HG03159 (cell line): ENCODE measurements at regions not wholly inside any gene's neighbourhood (a gene's known extent, or its start where the extent isn't known, plus 50 kb on each side); places are given as distances from the start of the nearest gene placed in this dataset.

Experiments used
- ATAC-seq: cut with Tn5 transposase; IDR thresholded peaks from one replicate; pipeline ENCODE4 v1.9.1; 2021; ENCODE audit warnings: mild to moderate bottlenecking, moderate library complexity; ENCODE audit not compliant: unreplicated experiment

GRCh38 chr2:11988691-11989353, 242.4 kb downstream of the LPIN1 start:
- no peak for ATAC-seq

DNA sequence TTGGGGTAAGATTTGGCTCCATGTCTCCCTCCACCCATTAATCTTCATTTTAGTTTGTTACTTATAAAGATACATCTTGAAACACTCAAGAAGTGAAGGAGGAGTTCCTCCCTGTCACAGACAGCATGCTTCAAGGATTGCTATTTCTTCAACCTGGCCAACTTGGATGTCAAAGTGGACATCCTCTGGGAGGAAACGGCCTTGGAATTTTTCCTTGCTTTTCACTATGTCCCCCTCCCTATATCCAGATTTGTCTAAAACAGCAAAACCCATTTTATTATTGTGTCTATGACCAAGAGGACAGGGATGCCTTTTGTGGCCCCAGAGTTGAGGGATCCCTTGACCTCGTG, 242.9 kb downstream of the LPIN1 start:
- ATAC-seq = no peak

DNA sequence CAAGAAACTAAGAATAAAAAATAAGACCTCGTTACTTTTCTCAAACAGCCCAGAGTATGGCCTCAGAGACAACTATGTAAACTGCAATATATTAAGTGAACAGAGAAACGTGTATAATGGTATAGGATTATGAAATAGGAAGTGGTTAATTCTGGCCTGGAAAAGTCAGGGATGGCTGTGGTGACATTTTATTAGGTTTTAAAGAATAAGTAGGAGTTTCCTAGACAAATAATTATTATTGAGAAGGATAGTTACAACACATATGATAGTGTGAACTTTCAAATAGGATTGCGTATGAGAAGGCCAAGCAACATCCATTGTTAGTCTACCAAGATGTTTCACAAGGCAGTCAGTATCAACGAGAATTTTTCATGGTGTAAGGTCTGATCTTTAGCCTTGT, 244.1 kb downstream of the LPIN1 start:
- ATAC-seq = no peak

GRCh38 chr2:11993749-11994148, 247.3 kb downstream of the LPIN1 start:
- no peak for ATAC-seq

GRCh38 chr2:11995456-11995855, 249.0 kb downstream of the LPIN1 start:
- ATAC-seq = no peak

DNA sequence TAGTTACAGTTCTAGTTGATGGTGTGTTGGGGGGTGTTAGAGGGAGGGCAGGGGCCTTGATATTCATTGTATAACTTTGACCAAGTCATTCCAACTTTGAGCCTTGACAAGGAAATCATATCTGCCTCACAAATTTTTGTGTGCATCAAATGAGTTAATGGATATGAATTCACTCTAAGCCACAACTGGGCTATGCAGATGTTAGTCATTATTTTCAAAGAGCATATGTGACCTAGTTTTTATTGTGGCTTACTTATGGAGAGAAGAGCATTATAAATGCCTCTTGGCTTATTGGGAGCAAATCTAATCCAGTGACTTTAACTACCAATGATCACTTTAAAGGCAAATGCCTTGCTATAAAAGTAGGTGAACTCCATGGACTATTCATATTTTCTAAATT, 250.2 kb downstream of the LPIN1 start:
- ATAC-seq = no peak

GRCh38 chr2:11997142-11997541, 250.7 kb downstream of the LPIN1 start:
- ATAC-seq = no peak

GRCh38 chr2:11998218-11998617, 251.8 kb downstream of the LPIN1 start:
- ATAC-seq = no peak

GRCh38 chr2:11998626-11999378, 252.4 kb downstream of the LPIN1 start:
- ATAC-seq = peak; percentile 50

DNA sequence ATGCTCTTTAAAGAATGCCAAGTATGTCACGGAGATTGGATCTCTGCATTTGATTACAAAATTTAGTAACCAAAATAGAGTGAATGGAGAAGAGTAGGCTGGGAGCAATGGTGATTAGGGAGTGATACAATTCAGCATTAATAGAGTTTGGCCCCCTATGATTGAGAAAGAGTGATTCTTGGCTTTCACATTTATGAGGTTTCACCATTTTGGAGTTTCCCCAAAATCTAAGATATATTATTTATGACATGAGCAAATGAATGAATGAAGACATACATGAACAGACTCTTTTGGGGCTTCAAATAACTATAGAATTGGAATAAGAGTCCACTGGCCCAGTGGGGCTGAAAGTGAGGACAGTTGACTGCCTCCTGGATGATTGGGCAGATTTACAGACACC, 255.2 kb downstream of the LPIN1 start:
- no peak for ATAC-seq

DNA sequence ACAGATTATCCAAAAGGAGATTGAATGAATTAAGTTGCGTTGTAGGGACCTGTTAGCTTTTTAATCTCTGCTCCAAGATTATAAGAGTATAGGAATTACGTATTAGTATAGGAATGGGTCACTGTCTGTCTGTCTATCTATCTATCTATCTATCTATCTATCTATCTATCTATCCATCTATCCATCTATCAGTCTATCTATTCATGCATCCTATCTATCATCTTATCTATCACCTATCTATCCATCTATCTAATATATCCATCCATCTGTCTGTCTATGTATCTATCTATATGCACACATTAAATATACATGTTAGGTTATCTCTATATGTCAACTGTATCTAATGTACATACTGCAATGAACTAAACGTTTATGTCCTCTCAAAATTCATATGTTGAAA, 255.8 kb downstream of the LPIN1 start:
- ATAC-seq = no peak

DNA sequence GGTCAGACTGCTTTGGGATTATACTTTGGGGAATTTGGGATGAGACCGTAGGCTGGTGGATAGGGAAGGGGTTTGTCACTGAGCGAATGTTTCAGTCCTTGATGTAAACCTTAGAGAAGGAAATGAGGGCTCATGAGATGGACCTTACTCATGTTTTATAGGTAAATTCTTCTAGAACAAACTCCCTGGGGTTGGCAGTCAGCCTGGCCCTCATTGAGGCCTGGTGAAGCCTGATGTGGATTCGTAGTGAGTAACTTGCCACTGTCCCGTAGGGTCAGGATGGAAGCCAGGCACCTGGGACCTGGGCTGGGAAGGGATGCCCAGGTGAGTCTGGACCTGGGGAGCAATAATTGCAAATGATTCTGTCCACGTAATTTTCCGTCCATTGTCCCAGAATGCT, 258.3 kb downstream of the LPIN1 start:
- no peak for ATAC-seq

DNA sequence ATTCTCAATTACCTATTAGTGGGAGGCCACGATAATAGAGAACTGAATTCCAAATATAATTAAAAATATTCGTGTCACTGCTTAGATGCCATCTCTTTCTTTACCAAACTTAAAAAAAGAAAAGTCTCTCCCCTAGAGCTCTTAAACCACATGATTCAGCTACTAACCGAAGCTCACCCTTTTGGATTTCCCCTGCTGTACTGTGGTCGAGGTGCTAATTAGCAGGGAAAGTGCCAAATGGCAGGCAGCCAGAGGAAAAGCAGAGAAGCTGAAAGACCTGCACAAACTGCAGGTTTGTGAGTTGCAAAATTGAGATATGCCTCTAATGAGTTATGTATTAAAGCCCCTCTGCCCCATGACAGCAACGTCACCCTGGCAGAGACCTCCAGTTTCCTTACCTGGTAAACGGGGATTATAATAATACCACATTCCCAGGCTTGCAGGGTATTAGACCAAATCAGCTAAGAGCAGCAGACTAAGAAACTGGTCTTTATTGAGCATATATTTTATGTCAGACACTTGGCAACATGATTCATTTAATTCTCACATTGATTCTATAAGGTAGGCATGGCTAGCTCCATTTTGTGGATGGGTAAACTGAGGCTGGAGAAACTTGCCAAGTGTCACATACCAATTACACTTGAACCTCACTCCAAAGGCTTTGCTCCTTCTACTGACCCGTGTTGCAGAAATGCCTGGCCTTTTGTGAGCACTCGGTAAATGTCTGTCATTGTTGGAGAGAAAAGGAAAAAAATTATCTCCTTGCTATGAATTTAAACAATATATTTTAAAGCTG, 259.7 kb downstream of the LPIN1 start:
- peak; percentile 68 for ATAC-seq

- ATAC-seq = no peak
These were observed 260.4 kb downstream of the LPIN1 start for GRCh38 chr2:12006850-12007249.

GRCh38 chr2:12007282-12007681, 260.9 kb downstream of the LPIN1 start:
- no peak for ATAC-seq

DNA sequence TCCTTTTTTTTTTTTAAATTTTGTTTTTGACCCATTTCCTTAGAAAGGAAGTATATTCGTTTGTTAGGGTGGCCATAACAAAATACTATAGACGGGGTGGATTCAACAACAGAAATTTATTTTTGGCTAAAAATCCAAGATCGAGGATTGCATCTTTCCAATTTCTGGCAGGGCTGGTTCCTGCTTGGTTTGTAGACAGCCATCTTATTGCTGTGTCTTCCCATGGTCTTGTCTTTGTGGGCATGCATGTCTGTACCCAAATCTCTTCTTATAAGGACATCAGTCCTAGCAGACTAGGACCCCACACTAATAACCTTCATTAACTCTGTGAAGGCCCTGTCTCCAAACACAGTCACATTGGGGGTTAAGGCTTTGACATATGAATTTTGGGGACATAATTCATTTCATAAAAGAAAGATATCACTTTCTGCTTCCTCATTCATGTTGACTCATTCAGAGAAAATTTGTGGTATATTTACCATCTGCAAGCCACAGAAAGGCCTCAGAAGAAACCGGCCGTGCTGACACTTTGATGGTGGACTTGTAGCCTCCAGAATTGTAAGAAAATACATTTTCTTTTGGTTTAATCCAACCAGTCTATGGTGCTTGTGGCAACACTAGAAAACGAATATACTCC, 262.1 kb downstream of the LPIN1 start:
- ATAC-seq = peak; percentile 82

- ATAC-seq = no peak
These were observed 263.0 kb downstream of the LPIN1 start for GRCh38 chr2:12009323-12009905.

DNA sequence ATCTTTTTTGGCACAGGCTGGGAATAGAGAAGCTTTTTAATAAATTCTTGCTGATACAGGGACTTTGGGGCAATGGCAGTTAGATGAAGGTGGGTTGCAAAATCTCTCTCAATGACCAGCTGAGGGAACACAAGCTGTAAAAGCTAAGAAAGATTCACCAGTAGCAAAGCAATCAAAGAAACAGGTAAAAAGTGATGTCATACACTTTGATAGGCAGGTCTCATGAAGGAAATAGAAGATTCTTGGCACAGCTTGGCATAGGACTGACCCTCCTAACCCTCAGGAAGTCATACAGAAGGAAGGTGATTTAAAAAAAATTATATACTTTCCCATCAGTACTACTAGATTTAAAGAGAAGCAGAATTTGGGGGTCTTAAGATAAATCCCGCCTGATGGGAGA, 263.6 kb downstream of the LPIN1 start:
- no peak for ATAC-seq

DNA sequence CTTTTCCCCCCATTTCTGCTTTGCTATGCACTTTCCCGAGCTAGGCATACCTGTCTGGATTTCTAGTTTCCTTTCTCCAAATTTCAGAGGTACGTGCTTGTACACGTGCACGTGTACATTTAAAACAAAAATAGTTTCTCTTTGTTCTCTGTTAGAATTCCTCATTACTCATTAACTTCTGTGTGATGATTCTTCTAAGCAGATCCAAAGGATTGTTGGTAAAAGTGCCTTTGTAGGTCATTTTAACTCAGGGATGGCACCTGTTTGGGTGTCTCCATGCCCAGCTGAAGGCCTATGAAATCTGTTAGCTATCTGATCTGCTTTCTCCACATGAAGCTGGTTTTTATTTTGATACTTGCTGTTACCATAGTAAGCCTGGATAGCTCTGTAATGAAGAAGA, 264.3 kb downstream of the LPIN1 start:
- ATAC-seq = no peak

DNA sequence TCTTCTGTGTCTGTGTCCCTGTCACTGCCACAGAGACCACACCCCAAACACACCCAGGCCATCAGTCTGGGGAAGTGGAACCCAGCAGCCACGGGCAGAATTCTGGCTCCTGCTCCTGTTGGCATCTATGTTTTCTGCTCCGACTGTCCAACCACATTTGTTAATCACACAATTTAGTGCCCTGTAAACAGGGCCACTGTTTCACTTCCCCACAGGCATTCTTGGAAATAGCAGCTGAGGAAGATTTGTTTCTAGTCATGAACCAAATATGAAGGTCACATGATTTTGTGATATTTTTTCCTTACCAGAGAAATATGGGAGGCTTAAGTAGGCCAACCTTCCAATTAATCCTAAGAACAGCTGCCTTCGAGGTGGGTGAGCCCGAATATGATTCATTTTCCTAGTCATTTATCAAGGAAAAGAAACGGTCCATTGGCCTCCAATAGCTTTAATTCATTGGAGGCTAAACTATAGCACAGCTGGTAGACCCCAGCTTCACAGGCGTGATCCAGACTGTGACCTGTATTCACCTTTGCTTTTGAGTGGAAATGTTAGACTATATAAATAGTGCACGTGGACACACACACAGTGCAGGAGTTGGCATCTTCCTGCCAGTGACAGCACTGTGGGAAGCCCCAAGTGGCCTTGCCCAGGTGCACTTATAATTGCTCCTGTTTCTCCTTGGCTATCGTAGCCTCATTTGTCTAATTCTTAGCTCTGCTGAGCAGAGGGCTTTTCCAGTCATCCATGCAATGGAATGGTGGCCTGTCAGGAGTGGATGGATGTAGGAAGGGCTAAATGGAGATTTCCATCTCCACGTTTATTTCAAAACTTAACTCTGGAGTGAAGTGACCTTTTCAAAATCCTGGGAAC, 267.9 kb downstream of the LPIN1 start:
- no peak for ATAC-seq
